Upper lobe of left lung (tissue), 4 donors: ENCODE measurements at regions not wholly inside any gene's neighbourhood (a gene's known extent, or its start where the extent isn't known, plus 50 kb on each side); places are given as distances from the start of the nearest gene placed in this dataset.

Source experiments
- EP300 ChIP-seq, 4 donors: sonication (generic); formaldehyde crosslinking; IDR thresholded peaks; one replicate each; pipeline ENCODE4 v1.5.1; 2017; ENCODE audit warnings: antibody characterized with exemption in 4 of 4, control low read depth in 2 of 4
- POLR2A ChIP-seq, 4 donors: fragments of 450-650 bp; IDR thresholded peaks; one replicate each; pipeline ENCODE4 v1.5.1; 2016 to 2017; ENCODE audit warnings: antibody characterized with exemption in 4 of 4, mild to moderate bottlenecking in 2 of 4
- POLR2AphosphoS5 ChIP-seq, 2 donors: sonication (generic); formaldehyde crosslinking; IDR thresholded peaks; one replicate each; pipeline ENCODE4 v1.5.1; 2017; ENCODE audit warnings: antibody characterized with exemption in 2 of 2
- TF ChIP-seq, protein P1 (sequence below), 6 experiments: fragments of 450-650 bp in 4 of 6; fragments of 200-600 bp in 2 of 6; sonication (generic) in 2 of 6; IDR thresholded peaks; one replicate each; pipeline ENCODE4 v1.5.1; 2016 to 2019; ENCODE audit warnings: antibody characterized with exemption in 6 of 6

DNA sequence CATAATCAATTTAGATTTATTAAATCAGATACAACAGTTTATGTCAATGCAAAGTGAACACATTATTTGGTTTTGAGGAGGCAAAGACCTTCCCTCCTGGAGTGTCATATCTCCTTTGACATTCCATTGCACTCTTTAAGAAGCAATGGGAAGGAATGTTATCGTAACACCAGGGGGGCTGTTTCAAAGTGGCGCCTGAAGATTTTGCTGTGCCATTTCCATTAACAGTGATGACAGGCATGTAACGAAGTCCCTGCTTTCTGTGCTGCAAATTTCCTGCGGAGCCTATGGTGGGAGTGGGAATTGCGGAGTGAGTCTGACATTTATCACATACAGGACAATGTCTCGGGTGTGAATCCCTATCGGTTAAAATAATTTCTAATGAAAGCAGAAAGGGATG lies 499.6 kb upstream of the RAB6C start:
- TF ChIP-seq, protein P1, sequence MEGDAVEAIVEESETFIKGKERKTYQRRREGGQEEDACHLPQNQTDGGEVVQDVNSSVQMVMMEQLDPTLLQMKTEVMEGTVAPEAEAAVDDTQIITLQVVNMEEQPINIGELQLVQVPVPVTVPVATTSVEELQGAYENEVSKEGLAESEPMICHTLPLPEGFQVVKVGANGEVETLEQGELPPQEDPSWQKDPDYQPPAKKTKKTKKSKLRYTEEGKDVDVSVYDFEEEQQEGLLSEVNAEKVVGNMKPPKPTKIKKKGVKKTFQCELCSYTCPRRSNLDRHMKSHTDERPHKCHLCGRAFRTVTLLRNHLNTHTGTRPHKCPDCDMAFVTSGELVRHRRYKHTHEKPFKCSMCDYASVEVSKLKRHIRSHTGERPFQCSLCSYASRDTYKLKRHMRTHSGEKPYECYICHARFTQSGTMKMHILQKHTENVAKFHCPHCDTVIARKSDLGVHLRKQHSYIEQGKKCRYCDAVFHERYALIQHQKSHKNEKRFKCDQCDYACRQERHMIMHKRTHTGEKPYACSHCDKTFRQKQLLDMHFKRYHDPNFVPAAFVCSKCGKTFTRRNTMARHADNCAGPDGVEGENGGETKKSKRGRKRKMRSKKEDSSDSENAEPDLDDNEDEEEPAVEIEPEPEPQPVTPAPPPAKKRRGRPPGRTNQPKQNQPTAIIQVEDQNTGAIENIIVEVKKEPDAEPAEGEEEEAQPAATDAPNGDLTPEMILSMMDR (IDR thresholded peaks at IDR 0.05): no peak
- TF ChIP-seq POLR2A (IDR thresholded peaks at IDR 0.05) (no peak), POLR2AphosphoS5 (IDR thresholded peaks at IDR 0.05) (no peak), EP300 (IDR thresholded peaks at IDR 0.05) (no peak)
